Neural cell (in vitro differentiated cells): ENCODE measurements at regions not wholly inside any gene's neighbourhood (a gene's known extent, or its start where the extent isn't known, plus 50 kb on each side); places are given as distances from the start of the nearest gene placed in this dataset.

Source experiments
- CTCF ChIP-seq: fragments of 450-650 bp; IDR thresholded peaks from 2 replicates; pipeline ENCODE4 v1.5.1; 2014; ENCODE audit warnings: antibody characterized with exemption, mild to moderate bottlenecking, moderate library complexity; ENCODE audit not compliant: poor library complexity, severe bottlenecking
- EP300 ChIP-seq: fragments of 450-650 bp; conservative IDR thresholded peaks from 2 replicates; pipeline ENCODE4 v1.6.1; 2014; ENCODE audit warnings: antibody characterized with exemption, mild to moderate bottlenecking, moderate library complexity; ENCODE audit not compliant: poor library complexity, severe bottlenecking
- EZH2 ChIP-seq: fragments of 200-600, 300-800 bp; shearing (Covaris generic), sonication (generic); IDR thresholded peaks from 2 replicates; pipeline ENCODE4 v1.6.1; 2014; ENCODE audit warnings: antibody characterized with exemption, low read length, borderline replicate concordance, mild to moderate bottlenecking; ENCODE audit not compliant: insufficient read depth, poor library complexity, severe bottlenecking
- REST ChIP-seq: IDR thresholded peaks from 2 replicates; pipeline ENCODE4 v1.6.1; 2012; ENCODE audit warnings: borderline replicate concordance
- SMC3 ChIP-seq: fragments of 450-650 bp; conservative IDR thresholded peaks from 2 replicates; pipeline ENCODE4 v1.6.1; 2014; ENCODE audit warnings: antibody characterized with exemption, mild to moderate bottlenecking, moderate library complexity; ENCODE audit not compliant: poor library complexity
- TAF1 ChIP-seq: IDR thresholded peaks from 2 replicates; pipeline ENCODE4 v1.6.1; 2012; ENCODE audit warnings: low read depth

- TF ChIP-seq SMC3 (no peak), EZH2 (no peak), CTCF (no peak), TAF1 (no peak), REST (no peak), EP300 (no peak)
These were observed 130.9 kb upstream of the LYPLAL1 start for GRCh38 chr1:219042769-219043168.
